ENCODE measurements at regions not wholly inside any gene's neighbourhood (a gene's known extent, or its start where the extent isn't known, plus 50 kb on each side); places are given as distances from the start of the nearest gene placed in this dataset.

GRCh38 chr4:137309424-137309823 is 222.9 kb downstream of the PCDH18 start:
- no peak for TF ChIP-seq CTCF (IDR thresholded peaks at IDR 0.05; ENCODE audit: insufficient read depth, low read length)
- no peak for DNase-seq (ENCODE audit: low read depth)
- H3K4me3 ChIP-seq (ENCODE audit: low read depth, low read length) = no peak overlapping the region

- DNase-seq (ENCODE audit: low read depth) = peak; percentile 93
- H3K4me3 ChIP-seq (ENCODE audit: low read depth, low read length) = no peak overlapping the region
- no peak for TF ChIP-seq CTCF (IDR thresholded peaks at IDR 0.05; ENCODE audit: insufficient read depth, low read length)
Observed at GRCh38 chr4:137307806-137308205, 224.5 kb downstream of the PCDH18 start.

- TF ChIP-seq CTCF (IDR thresholded peaks at IDR 0.05; ENCODE audit: insufficient read depth, low read length) = no peak
- H3K4me3 ChIP-seq (ENCODE audit: low read depth, low read length) = no peak overlapping the region
- peak; percentile 46 for DNase-seq (ENCODE audit: low read depth)
Observed at GRCh38 chr4:137300776-137301175, 231.5 kb downstream of the PCDH18 start.

- no peak overlapping the region for H3K4me3 ChIP-seq (ENCODE audit: low read depth, low read length)
- DNase-seq (ENCODE audit: low read depth) = no peak
- no peak for TF ChIP-seq CTCF (IDR thresholded peaks at IDR 0.05; ENCODE audit: insufficient read depth, low read length)
Observed at GRCh38 chr4:137299281-137299680, 233.0 kb downstream of the PCDH18 start.

- DNase-seq (ENCODE audit: low read depth) = no peak
- TF ChIP-seq CTCF (IDR thresholded peaks at IDR 0.05; ENCODE audit: insufficient read depth, low read length) = no peak
- H3K4me3 ChIP-seq (ENCODE audit: low read depth, low read length) = no peak overlapping the region
Observed at GRCh38 chr4:137293281-137293680, 239.0 kb downstream of the PCDH18 start.

- DNase-seq (ENCODE audit: low read depth) = peak; percentile 64
- TF ChIP-seq CTCF (IDR thresholded peaks at IDR 0.05; ENCODE audit: insufficient read depth, low read length) = peak; percentile 50
- H3K4me3 ChIP-seq (ENCODE audit: low read depth, low read length) = no peak overlapping the region
Observed at GRCh38 chr4:137283737-137284136, 248.6 kb downstream of the PCDH18 start.

- H3K4me3 ChIP-seq (ENCODE audit: low read depth, low read length) = no peak overlapping the region
- DNase-seq (ENCODE audit: low read depth) = peak; percentile 8
- TF ChIP-seq CTCF (IDR thresholded peaks at IDR 0.05; ENCODE audit: insufficient read depth, low read length) = no peak
Observed at GRCh38 chr4:137278431-137278830, 253.9 kb downstream of the PCDH18 start.

Measured in fibroblast of the aortic adventitia (primary cell).